Mesodermal cell (in vitro differentiated cells): ENCODE measurements at regions not wholly inside any gene's neighbourhood (a gene's known extent, or its start where the extent isn't known, plus 50 kb on each side); places are given as distances from the start of the nearest gene placed in this dataset.

Experiments
- H3K27ac ChIP-seq: 2 replicates; pipeline ENCODE4 v1.7.0; 2013; ENCODE audit warnings: mild to moderate bottlenecking, low read depth, low read length, moderate library complexity; ENCODE audit not compliant: severe bottlenecking
- H3K36me3 ChIP-seq: 2 replicates; pipeline ENCODE4 v1.7.1; 2013; ENCODE audit warnings: mild to moderate bottlenecking, low read length, moderate library complexity; ENCODE audit not compliant: control insufficient read depth, insufficient read depth
- H3K4me1 ChIP-seq: one replicate; pipeline ENCODE4 v1.7.1; 2013; ENCODE audit warnings: mild to moderate bottlenecking, low read length; ENCODE audit not compliant: insufficient read depth, control insufficient read depth, poor library complexity, severe bottlenecking
- H3K4me3 ChIP-seq: 2 replicates; pipeline ENCODE4 v1.7.0; 2013; ENCODE audit warnings: low read length, control low read depth, mild to moderate bottlenecking; ENCODE audit not compliant: insufficient read depth, poor library complexity, severe bottlenecking; ENCODE audit errors: extremely low read depth
- H3K9me3 ChIP-seq: 2 replicates; pipeline ENCODE4 v1.7.1; 2013; ENCODE audit warnings: mild to moderate bottlenecking, low read length, moderate library complexity; ENCODE audit not compliant: control insufficient read depth
- WGBS, 2 experiments: methylation state at CpG; one replicate each; pipeline ENCODE4 v1.1.5; 2013; ENCODE audit warnings: missing lambda C conversion rate in 2 of 2; ENCODE audit not compliant: insufficient coverage in 2 of 2; 5-methylcytosine and 5-hydroxymethylcytosine counted together

- H3K4me1 ChIP-seq = peaks cover 3% of the 10 kb centered on the region
- no peak overlapping the region for H3K4me3 ChIP-seq
- no peaks in the 10 kb centered on the region for H3K36me3 ChIP-seq
- no peaks in the 10 kb centered on the region for H3K9me3 ChIP-seq
- no CpG with 5 or more reads among the region's 4 CpGs for WGBS, 2 experiments
- H3K27ac ChIP-seq = no peak overlapping the region
Observed at GRCh38 chr2:217614096-217614495, 388.7 kb downstream of the TNS1 start.

- 96 to 98% methylated on average over 9 of the region's 9 CpGs for WGBS, 2 experiments
- Histone ChIP-seq H3K36me3 (no peaks in the 10 kb centered on the region), H3K4me1 (peaks cover 3% of the 10 kb centered on the region), H3K4me3 (no peak overlapping the region), H3K9me3 (no peaks in the 10 kb centered on the region), H3K27ac (no peak overlapping the region)
Observed at GRCh38 chr2:217612920-217613319, 389.9 kb downstream of the TNS1 start.

- H3K36me3 ChIP-seq = no peaks in the 10 kb centered on the region
- 87 to 100% methylated on average over 1 to 2 of the region's 3 CpGs for WGBS, 2 experiments
- no peak overlapping the region for H3K27ac ChIP-seq
- no peaks in the 10 kb centered on the region for H3K9me3 ChIP-seq
- peaks cover 3% of the 10 kb centered on the region for H3K4me1 ChIP-seq
- no peak overlapping the region for H3K4me3 ChIP-seq
Observed at GRCh38 chr2:217612211-217612610, 390.6 kb downstream of the TNS1 start.

- H3K36me3 ChIP-seq = no peaks in the 10 kb centered on the region
- peaks cover 3% of the 10 kb centered on the region for H3K4me1 ChIP-seq
- no peak overlapping the region for H3K27ac ChIP-seq
- WGBS, 2 experiments = 84 to 86% methylated on average over 5 of the region's 5 CpGs
- H3K4me3 ChIP-seq = no peak overlapping the region
- no peaks in the 10 kb centered on the region for H3K9me3 ChIP-seq
Observed at GRCh38 chr2:217611626-217612127, 391.1 kb downstream of the TNS1 start.

GRCh38 chr2:217611056-217611455 is 391.7 kb downstream of the TNS1 start:
- no peaks in the 10 kb centered on the region for H3K36me3 ChIP-seq
- H3K9me3 ChIP-seq = no peaks in the 10 kb centered on the region
- WGBS, 2 experiments = 88 to 100% methylated on average over 3 of the region's 4 CpGs
- no peak overlapping the region for H3K27ac ChIP-seq
- H3K4me1 ChIP-seq = peaks cover 3% of the 10 kb centered on the region
- H3K4me3 ChIP-seq = no peak overlapping the region

- H3K36me3 ChIP-seq = no peaks in the 10 kb centered on the region
- 82 to 88% methylated on average over 6 of the region's 6 CpGs for WGBS, 2 experiments
- H3K9me3 ChIP-seq = no peaks in the 10 kb centered on the region
- no peak overlapping the region for H3K27ac ChIP-seq
- H3K4me1 ChIP-seq = peaks cover 3% of the 10 kb centered on the region
- H3K4me3 ChIP-seq = no peak overlapping the region
Observed at GRCh38 chr2:217610401-217610814, 392.4 kb downstream of the TNS1 start.

- H3K4me1 ChIP-seq = peaks cover 7% of the 10 kb centered on the region
- no peak overlapping the region for H3K27ac ChIP-seq
- H3K36me3 ChIP-seq = no peaks in the 10 kb centered on the region
- 89 to 100% methylated on average over 1 to 3 of the region's 3 CpGs for WGBS, 2 experiments
- no peaks in the 10 kb centered on the region for H3K9me3 ChIP-seq
- H3K4me3 ChIP-seq = no peak overlapping the region
Observed at GRCh38 chr2:217609952-217610351, 392.8 kb downstream of the TNS1 start.

- WGBS, 2 experiments = 91 to 93% methylated on average over 1 of the region's 1 CpG
- no peak overlapping the region for H3K4me3 ChIP-seq
- H3K36me3 ChIP-seq = no peaks in the 10 kb centered on the region
Observed at GRCh38 chr2:217606296-217606695, 396.5 kb downstream of the TNS1 start.

GRCh38 chr2:217604527-217605194 is 398.1 kb downstream of the TNS1 start:
- 80 to 97% methylated on average over 6 of the region's 9 CpGs for WGBS, 2 experiments
- peak overlapping the region; percentile 29 for H3K27ac ChIP-seq
- H3K36me3 ChIP-seq = no peaks in the 10 kb centered on the region
- no peak overlapping the region for H3K4me3 ChIP-seq
- H3K9me3 ChIP-seq = no peaks in the 10 kb centered on the region
- peaks cover 22% of the 10 kb centered on the region for H3K4me1 ChIP-seq

More at GRCh38 chr2:217606296-217606695, 396.5 kb downstream of the TNS1 start:
- no peaks in the 10 kb centered on the region for H3K9me3 ChIP-seq
- peaks cover 15% of the 10 kb centered on the region for H3K4me1 ChIP-seq
- no peak overlapping the region for H3K27ac ChIP-seq

GRCh38 chr2:217601601-217602000 is 401.2 kb downstream of the TNS1 start:
- Histone ChIP-seq H3K27ac (no peak overlapping the region), H3K9me3 (no peaks in the 10 kb centered on the region), H3K36me3 (no peaks in the 10 kb centered on the region), H3K4me3 (no peak overlapping the region), H3K4me1 (peaks cover 27% of the 10 kb centered on the region)
- WGBS, 2 experiments = 83% methylated on average over 1 of the region's 2 CpGs; no CpG with 5 or more reads in 1 of the 2 experiments

GRCh38 chr2:217599906-217600305 is 402.9 kb downstream of the TNS1 start:
- H3K9me3 ChIP-seq = no peaks in the 10 kb centered on the region
- 80 to 90% methylated on average over 1 to 2 of the region's 3 CpGs for WGBS, 2 experiments
- H3K36me3 ChIP-seq = no peaks in the 10 kb centered on the region

More at GRCh38 chr2:217599906-217600305, 402.9 kb downstream of the TNS1 start:
- Histone ChIP-seq H3K27ac (peak overlapping the region; percentile 37), H3K4me1 (peaks cover 23% of the 10 kb centered on the region), H3K4me3 (no peak overlapping the region)
